ENCODE measurements at regions not wholly inside any gene's neighbourhood (a gene's known extent, or its start where the extent isn't known, plus 50 kb on each side); places are given as distances from the start of the nearest gene placed in this dataset.

DNA sequence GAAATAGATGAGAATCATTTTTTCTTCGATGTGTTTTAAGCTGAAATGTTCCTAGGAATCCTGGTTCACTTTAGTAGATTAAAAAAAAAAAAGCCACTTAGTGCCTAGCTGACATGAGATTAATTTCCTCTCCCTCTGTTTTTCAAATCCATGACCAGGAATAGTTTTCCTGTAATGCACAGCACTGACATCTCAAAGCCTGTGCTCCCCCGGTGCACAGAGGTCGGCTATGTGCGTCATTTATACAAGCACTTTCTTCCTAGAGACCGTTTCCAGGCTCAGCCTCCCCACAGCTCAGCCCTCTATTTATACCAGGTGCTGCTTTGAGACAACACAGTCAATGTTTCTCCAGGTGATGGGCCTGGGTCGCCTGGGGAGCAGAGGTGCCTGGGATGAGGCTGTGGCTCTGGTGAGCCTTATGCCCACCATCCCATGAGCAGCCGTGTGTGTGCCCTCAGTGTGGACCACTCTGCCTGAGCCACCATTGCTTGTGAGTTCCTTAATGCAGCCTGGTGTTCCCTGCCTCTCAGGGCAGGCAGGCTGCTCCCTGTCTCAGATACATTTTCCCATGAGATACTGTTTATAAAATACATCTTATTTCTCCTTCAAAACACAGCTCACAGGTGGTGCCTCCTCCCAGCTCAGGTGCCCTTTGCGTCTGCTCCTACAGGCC, 515.7 kb upstream of the HS6ST1 start:
- TF ChIP-seq ZNF776 (CRISPR knock-in tag; IDR thresholded peaks at IDR 0.05) (no peak), CCDC6 (CRISPR knock-in tag; IDR thresholded peaks at IDR 0.05) (no peak), ZNF121 (CRISPR knock-in tag; IDR thresholded peaks at IDR 0.05) (no peak), MAZ (IDR thresholded peaks at IDR 0.05; ENCODE audit: borderline replicate concordance, low read depth, low read length) (no peak), MAZ (CRISPR knock-in tag; IDR thresholded peaks at IDR 0.05; ENCODE audit: low read depth) (no peak), RAD21 (CRISPR knock-in tag; IDR thresholded peaks at IDR 0.05) (no peak), EZH2 (conservative IDR thresholded peaks at IDR 0.05; ENCODE audit: low read depth, low read length) (no peak), BRD4 (CRISPR knock-in tag; IDR thresholded peaks at IDR 0.05) (no peak), TEAD2 (CRISPR knock-in tag; IDR thresholded peaks at IDR 0.05) (no peak)
- TF ChIP-seq, protein P1, sequence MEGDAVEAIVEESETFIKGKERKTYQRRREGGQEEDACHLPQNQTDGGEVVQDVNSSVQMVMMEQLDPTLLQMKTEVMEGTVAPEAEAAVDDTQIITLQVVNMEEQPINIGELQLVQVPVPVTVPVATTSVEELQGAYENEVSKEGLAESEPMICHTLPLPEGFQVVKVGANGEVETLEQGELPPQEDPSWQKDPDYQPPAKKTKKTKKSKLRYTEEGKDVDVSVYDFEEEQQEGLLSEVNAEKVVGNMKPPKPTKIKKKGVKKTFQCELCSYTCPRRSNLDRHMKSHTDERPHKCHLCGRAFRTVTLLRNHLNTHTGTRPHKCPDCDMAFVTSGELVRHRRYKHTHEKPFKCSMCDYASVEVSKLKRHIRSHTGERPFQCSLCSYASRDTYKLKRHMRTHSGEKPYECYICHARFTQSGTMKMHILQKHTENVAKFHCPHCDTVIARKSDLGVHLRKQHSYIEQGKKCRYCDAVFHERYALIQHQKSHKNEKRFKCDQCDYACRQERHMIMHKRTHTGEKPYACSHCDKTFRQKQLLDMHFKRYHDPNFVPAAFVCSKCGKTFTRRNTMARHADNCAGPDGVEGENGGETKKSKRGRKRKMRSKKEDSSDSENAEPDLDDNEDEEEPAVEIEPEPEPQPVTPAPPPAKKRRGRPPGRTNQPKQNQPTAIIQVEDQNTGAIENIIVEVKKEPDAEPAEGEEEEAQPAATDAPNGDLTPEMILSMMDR (CRISPR knock-in tag; IDR thresholded peaks at IDR 0.05), result no peak
- TF ChIP-seq, protein P2, sequence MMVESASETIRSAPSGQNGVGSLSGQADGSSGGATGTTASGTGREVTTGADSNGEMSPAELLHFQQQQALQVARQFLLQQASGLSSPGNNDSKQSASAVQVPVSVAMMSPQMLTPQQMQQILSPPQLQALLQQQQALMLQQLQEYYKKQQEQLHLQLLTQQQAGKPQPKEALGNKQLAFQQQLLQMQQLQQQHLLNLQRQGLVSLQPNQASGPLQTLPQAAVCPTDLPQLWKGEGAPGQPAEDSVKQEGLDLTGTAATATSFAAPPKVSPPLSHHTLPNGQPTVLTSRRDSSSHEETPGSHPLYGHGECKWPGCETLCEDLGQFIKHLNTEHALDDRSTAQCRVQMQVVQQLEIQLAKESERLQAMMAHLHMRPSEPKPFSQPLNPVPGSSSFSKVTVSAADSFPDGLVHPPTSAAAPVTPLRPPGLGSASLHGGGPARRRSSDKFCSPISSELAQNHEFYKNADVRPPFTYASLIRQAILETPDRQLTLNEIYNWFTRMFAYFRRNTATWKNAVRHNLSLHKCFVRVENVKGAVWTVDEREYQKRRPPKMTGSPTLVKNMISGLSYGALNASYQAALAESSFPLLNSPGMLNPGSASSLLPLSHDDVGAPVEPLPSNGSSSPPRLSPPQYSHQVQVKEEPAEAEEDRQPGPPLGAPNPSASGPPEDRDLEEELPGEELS (CRISPR knock-in tag; IDR thresholded peaks at IDR 0.05), result no peak
- TF ChIP-seq, protein P3, sequence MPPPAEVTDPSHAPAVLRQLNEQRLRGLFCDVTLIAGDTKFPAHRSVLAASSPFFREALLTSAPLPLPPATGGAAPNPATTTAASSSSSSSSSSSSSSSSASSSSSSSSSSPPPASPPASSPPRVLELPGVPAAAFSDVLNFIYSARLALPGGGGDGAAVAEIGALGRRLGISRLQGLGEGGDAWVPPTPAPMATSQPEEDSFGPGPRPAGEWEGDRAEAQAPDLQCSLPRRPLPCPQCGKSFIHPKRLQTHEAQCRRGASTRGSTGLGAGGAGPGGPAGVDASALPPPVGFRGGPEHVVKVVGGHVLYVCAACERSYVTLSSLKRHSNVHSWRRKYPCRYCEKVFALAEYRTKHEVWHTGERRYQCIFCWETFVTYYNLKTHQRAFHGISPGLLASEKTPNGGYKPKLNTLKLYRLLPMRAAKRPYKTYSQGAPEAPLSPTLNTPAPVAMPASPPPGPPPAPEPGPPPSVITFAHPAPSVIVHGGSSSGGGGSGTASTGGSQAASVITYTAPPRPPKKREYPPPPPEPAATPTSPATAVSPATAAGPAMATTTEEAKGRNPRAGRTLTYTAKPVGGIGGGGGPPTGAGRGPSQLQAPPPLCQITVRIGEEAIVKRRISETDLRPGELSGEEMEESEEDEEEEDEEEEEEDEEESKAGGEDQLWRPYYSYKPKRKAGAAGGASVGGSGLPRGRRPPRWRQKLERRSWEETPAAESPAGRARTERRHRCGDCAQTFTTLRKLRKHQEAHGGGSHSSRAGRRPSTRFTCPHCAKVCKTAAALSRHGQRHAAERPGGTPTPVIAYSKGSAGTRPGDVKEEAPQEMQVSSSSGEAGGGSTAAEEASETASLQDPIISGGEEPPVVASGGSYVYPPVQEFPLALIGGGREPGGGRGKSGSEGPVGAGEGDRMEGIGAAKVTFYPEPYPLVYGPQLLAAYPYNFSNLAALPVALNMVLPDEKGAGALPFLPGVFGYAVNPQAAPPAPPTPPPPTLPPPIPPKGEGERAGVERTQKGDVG (CRISPR knock-in tag; IDR thresholded peaks at IDR 0.05; ENCODE audit: borderline replicate concordance), result no peak
- TF ChIP-seq, protein P4, sequence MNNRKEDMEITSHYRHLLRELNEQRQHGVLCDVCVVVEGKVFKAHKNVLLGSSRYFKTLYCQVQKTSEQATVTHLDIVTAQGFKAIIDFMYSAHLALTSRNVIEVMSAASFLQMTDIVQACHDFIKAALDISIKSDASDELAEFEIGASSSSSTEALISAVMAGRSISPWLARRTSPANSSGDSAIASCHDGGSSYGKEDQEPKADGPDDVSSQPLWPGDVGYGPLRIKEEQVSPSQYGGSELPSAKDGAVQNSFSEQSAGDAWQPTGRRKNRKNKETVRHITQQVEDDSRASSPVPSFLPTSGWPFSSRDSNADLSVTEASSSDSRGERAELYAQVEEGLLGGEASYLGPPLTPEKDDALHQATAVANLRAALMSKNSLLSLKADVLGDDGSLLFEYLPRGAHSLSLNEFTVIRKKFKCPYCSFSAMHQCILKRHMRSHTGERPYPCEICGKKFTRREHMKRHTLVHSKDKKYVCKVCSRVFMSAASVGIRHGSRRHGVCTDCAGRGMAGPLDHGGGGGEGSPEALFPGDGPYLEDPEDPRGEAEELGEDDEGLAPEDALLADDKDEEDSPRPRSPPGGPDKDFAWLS (CRISPR knock-in tag; IDR thresholded peaks at IDR 0.05; ENCODE audit: borderline replicate concordance), result no peak
